Fibroblast of pulmonary artery (primary cell): ENCODE measurements at regions not wholly inside any gene's neighbourhood (a gene's known extent, or its start where the extent isn't known, plus 50 kb on each side); places are given as distances from the start of the nearest gene placed in this dataset.
A peak's percentile ranks its signal among the peaks of the same experiment; 100 is the strongest.

Experiments used
- DNase-seq: peaks from one replicate; pipeline ENCODE4 v3.0.0-alpha.2; 2010; ENCODE audit warnings: low read depth
- H3K4me3 ChIP-seq: replicated peaks from 2 replicates; pipeline ENCODE4 v1.5.1; 2011; ENCODE audit warnings: low read depth, mild to moderate bottlenecking, control low read depth, low read length, moderate library complexity
- TF ChIP-seq, protein P1 (sequence below): IDR thresholded peaks from 2 replicates; pipeline ENCODE4 v1.5.1; 2011; ENCODE audit warnings: mild to moderate bottlenecking, control low read depth, low read length, inconsistent platforms; ENCODE audit errors: missing control alignments

DNA sequence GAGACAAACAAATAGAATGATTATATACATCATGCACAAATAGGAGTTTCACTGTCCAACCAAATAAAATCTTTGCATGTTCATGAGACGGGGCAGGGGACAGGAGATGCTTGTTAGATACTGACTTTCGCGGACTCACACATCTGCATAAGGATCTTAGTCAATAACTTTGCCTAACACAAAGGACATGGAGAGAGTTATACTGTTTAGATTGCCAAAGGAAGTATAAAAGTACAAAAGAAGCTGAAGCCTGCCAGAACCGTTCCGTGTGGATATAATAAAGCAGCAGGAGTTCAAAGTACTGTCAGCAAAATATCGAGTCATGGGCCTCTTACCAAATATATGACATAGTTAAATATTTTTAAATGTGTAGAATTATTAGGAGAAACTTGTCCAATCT is 1148.4 kb downstream of the EFNA5 start:
- H3K4me3 ChIP-seq, result no peak overlapping the region
- DNase-seq, result peak; percentile 19
- TF ChIP-seq, protein P1, sequence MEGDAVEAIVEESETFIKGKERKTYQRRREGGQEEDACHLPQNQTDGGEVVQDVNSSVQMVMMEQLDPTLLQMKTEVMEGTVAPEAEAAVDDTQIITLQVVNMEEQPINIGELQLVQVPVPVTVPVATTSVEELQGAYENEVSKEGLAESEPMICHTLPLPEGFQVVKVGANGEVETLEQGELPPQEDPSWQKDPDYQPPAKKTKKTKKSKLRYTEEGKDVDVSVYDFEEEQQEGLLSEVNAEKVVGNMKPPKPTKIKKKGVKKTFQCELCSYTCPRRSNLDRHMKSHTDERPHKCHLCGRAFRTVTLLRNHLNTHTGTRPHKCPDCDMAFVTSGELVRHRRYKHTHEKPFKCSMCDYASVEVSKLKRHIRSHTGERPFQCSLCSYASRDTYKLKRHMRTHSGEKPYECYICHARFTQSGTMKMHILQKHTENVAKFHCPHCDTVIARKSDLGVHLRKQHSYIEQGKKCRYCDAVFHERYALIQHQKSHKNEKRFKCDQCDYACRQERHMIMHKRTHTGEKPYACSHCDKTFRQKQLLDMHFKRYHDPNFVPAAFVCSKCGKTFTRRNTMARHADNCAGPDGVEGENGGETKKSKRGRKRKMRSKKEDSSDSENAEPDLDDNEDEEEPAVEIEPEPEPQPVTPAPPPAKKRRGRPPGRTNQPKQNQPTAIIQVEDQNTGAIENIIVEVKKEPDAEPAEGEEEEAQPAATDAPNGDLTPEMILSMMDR, result no peak

DNA sequence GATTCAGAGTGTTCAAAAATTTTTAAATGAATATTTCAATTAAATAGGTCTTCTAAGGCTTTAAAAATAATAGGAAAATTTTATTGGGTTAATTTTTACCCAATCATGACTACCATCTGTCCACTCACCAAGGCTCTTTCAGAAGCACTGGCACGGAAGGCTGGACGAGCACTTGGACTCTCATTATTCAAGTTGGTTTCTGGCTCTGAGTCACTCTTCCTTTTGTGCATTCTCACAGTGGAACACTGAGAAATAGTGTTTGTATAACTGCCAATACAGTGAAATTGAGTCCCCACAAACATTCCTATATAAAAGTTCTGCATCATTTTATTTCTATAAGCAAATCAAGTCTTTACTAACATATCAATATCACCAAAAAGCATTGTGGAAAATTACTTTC is 1149.0 kb downstream of the EFNA5 start:
- H3K4me3 ChIP-seq, result no peak overlapping the region
- peak; percentile 81 for DNase-seq
- TF ChIP-seq, protein P1, result no peak

DNA sequence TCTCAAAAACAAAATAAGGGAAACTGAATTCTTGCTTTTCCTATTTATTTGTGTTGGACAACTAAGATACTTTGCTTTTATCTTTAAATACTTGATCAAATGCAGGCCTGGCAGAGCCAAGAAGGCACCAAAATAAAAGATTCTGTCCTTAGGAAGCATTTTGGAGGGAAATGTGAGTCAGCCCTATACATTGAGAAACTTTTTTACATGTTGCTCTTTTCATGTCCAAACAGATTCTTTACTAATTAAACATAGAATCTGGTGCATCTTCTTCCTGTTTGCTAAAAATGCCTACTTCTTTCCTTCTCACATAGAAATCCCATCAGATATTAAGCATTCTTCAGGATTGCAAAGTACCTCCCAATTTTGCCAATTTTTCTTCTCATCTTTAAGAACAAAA is 1160.4 kb downstream of the EFNA5 start:
- no peak overlapping the region for H3K4me3 ChIP-seq
- TF ChIP-seq, protein P1, result no peak
- DNase-seq, result no peak

DNA sequence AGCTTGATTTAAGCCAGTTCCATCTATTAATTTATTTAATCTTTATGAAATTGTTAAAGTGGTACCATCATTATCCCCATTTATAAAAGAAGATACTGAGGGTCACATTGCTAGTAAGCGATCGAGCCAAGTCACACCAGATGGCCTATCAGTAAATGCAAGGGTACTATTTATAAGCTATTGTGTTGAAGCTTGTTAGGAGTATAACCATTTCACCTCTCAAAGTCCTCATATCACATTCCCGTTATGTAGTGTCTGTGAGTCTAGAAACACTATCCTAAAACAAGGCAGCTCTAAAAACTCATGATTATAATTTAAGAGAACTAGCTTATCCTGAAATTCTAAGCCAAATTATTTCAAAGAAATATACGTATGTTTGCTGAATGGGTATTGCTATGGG is 1161.8 kb downstream of the EFNA5 start:
- TF ChIP-seq, protein P1, result no peak
- no peak for DNase-seq
- no peak overlapping the region for H3K4me3 ChIP-seq

DNA sequence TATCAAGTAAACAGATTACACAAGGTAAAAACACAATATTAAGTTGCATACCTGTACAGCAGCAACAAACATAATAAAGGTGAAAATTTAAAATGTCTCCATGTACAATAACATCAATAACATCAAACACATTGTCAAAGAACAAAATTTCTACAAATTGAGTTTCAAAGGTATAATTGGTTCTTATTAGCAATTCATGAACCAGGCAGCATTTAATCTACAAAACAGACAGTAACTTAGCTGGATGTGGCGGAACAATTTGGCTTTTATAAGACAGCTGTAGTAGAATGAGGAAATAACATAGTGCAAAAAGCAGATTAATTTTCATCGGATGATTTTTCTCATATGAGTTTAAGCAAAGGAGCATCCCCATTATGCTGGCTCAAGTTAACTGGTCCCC is 1176.8 kb downstream of the EFNA5 start:
- DNase-seq, result no peak
- TF ChIP-seq, protein P1, result no peak
- H3K4me3 ChIP-seq, result no peak overlapping the region

DNA sequence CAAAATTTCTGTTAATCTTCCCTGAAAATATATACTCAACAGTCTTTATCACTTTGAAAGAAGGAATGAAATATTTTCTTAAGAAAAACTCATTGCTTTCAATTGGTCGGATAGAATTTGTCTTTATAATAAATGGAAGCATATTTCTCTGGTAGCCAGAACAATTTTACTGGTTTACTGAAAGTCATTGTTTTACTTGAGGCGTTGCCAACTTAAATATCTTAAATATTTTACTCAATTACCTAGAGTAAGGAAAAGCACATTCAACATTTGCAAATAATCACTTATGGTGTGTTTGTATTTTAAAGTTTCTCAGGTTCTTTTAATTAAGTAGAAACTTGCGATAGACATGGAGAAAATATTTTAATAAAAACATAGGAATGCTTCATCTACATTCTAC is 1181.7 kb downstream of the EFNA5 start:
- peak; percentile 14 for DNase-seq
- H3K4me3 ChIP-seq, result no peak overlapping the region
- TF ChIP-seq, protein P1, result no peak

DNA sequence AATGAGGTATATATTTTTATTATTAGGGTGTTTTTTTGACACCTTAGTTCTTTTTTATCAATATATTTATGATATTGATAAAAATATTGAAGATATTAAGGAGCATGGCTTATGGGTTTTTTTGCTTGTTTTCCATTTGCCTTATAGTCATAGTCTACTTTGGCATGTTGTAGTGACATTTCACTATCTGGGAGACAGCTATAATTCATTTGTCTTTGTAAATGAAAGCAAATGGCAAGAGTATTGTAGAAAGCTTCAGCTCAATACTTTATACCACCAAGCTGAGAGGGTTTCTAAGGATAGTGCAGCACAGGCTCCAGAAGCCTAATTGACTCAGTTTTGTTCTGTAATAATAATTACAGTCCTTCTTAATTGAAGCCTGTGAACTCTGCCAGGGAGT is 1182.3 kb downstream of the EFNA5 start:
- TF ChIP-seq, protein P1, result no peak
- H3K4me3 ChIP-seq, result no peak overlapping the region
- no peak for DNase-seq
